ENCODE measurements at regions not wholly inside any gene's neighbourhood (a gene's known extent, or its start where the extent isn't known, plus 50 kb on each side); places are given as distances from the start of the nearest gene placed in this dataset.
"Not testable (repeated sequence)": the region's sequence is repeated elsewhere in the genome, so short reads cannot be mapped to it uniquely, and the experiment has no call there.

GRCh38 chr12:92417373-92417772 lies 271.7 kb upstream of the BTG1 start:
- DNase-seq = no peak

DNA sequence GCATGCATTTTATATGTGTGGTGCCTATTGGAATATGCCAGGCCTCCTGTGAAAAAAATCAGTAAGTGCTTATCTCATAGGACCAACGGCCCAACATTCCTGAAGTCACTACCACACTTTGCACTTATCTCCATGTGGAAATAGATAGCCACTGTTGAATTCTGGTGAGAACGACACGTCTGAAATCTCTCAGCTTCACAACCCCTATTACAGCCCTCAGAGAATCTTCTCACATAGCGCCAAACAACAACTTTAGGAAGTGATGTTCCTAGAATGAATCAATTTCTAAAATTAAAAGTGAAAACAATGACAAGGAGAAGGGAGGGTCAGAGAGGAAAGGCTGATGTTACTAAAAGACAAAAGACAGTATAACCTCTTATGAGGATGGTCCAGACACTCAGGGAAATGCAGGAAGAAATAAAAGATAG lies 270.8 kb upstream of the BTG1 start:
- no peak for DNase-seq

GRCh38 chr12:92414170-92415070 lies 268.8 kb upstream of the BTG1 start:
- no peak for DNase-seq

- no peak for DNase-seq
Measured at GRCh38 chr12:92413286-92413685, 267.6 kb upstream of the BTG1 start.

DNA sequence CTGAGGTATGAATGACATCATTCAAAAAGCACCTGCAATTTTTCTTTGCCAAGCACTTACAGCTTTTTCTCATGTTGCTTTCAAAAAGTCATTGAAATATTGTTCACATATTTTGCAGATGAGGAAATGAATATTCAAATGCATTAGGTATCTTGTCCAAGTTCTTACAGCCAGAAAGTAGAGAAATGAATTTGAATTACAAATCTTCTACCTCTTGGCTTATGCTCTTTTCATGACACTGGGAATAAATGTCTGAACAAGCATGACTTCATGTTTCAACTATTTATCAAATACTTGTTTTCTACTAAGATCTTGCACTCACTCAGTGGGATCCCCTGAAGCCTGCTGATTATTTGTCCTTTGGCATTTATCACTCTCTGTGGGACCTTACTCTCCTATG lies 267.2 kb upstream of the BTG1 start:
- no peak for DNase-seq

DNA sequence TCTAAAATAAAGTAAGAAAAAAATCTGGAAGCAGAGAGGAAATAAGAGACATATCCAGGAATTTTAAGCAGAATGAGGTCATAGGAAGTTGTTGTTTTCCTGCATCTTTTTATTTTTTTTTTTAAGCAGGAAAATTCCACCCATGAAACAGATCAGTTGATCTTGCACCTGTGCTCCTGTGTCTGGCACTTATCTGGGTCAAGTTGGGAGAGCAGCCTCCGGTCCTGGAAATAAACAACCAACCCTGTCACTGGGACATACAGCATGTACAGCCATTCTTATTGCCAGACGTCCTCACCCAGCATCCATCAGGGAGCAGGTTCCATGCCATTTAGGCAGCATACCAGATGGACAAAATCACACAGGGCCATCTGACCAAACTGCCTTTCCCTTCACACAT lies 266.0 kb upstream of the BTG1 start:
- no peak for DNase-seq

- peak; percentile 33 for DNase-seq
Measured at GRCh38 chr12:92408072-92408900, 262.6 kb upstream of the BTG1 start.

- DNase-seq = not testable (repeated sequence)
Measured at GRCh38 chr12:92406404-92407070, 260.9 kb upstream of the BTG1 start.

GRCh38 chr12:92405801-92406251 lies 260.2 kb upstream of the BTG1 start:
- not testable (repeated sequence) for DNase-seq

DNA sequence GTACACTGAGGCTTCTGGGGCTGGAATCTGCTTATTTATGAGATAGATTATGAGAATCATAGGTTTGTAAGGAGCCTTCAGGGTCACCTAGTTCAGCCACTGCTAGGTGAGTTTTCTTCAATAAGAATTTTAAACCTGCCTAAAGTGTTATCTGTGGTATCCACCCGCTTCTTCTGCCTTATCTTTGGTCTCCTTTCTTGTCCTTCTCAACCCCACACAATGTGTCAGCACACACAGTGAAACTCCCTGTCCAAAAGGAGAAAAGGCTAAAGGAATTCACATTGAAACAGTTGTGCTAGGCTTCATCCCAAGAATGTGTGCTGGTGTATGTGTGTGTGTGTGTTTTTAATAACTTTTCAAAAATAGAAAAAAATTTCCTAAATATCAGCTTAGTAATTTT lies 259.3 kb upstream of the BTG1 start:
- no peak for DNase-seq

DNA sequence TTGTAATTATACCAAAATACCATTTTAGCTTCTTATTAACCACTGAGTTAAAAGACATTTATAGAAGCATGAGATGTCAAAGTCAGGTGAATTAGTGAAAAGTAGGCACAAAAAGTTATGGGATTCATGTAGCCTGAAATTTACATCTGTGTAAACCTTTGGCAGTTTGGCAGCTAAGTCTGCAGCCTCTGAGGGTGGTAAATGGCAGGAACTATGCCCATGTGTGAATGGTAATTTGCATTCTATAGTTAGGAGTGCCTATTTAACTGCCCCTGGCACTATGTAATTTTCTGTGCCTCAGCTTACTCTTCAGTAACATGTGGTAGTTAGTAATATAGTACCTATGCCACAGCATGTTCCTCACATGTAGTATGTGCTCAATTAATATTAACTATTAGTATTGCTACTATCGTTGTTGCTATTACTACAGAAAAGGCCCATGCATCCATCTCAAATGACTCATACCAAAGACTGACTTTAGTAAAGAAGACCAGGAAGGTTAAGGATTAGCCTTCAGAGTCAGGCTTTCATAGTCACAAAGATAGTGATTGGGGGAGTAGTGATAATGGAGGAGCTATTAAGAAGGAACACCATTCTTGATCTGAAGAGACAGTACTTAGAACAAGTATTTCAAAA lies 258.7 kb upstream of the BTG1 start:
- no peak for DNase-seq

- no peak for DNase-seq
Measured at GRCh38 chr12:92403210-92404175, 257.8 kb upstream of the BTG1 start.

- DNase-seq = no peak
Measured at GRCh38 chr12:92402415-92402814, 256.8 kb upstream of the BTG1 start.

- no peak for DNase-seq
Measured at GRCh38 chr12:92400006-92400405, 254.4 kb upstream of the BTG1 start.

GRCh38 chr12:92398565-92399309 lies 253.1 kb upstream of the BTG1 start:
- DNase-seq = no peak

GRCh38 chr12:92396647-92397252 lies 251.1 kb upstream of the BTG1 start:
- DNase-seq = no peak

GRCh38 chr12:92395322-92395721 lies 249.7 kb upstream of the BTG1 start:
- DNase-seq = no peak

DNA sequence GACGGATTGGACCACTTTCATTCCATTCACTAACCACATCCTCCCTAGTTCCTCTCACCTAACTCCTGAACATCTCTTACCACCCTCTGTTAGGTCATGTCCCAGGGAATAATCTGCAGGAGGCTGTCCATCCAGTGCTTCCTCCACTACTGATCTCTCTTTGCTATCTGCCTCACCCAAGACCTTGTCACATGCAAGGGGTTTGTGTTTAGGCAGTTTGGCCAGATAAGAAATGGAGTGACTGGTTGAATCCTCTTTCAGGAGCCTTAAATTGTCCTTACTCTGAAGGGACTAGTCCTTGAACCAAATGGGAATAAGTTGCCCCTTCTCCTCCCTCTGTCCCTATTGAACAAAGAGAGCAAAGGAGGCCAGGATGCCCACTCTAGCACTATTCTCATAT lies 249.2 kb upstream of the BTG1 start:
- DNase-seq = no peak

DNA sequence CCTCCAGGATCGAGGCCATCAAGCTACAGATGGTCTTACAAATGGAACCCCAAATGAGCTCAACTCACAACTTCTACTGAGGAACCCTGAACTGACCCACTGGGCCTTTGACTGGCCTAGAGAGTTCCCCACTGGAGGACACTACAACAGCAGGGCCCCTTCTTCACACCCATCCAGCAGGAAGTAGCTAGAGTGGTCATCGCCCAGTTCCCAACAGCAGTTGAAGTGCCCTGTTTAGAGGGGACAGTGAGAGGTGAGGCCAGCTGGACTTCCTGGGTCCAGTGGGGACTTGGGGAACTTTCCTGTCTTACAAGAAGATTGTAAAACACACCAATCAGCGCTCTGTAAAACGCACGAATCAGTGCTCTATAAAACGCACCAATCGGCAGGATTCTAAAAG lies 247.9 kb upstream of the BTG1 start:
- no peak for DNase-seq

DNA sequence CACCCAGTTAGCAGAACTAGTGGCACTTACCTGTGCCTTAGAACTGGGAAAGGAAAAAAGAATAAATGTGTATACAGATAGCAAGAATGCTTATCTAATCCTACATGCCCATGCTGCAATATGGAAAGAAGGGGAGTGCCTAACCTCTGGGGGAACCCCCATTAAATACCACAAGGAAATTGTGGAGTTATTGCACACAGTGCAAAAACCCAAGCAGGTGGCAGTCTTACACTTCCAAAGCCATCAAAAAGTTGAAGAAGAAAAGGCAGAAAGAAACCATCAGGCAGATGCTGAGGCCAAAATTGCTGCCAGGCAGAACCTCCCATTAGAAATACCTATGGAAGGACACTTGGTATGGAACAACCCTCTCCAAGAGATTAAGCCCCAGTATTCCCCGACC lies 246.1 kb upstream of the BTG1 start:
- DNase-seq = not testable (repeated sequence)

Data from NCI-H1436 (cell line).